Endothelial cell of umbilical vein (primary cell): ENCODE measurements at regions not wholly inside any gene's neighbourhood (a gene's known extent, or its start where the extent isn't known, plus 50 kb on each side); places are given as distances from the start of the nearest gene placed in this dataset.

Experiments used
- BruUV-seq: library from RNA; stranded (reverse); fragments of 400-500 nt; replicated peaks from 2 replicates; lab custom pipeline; 2021; lab: Mats Ljungman, UMichigan
- CTCF ChIA-PET: fragments of 300-600, 350-600 bp; sonication (Branson Sonifier 250); formaldehyde crosslinking; loops from one replicate; lab custom pipeline; 2021; ENCODE audit warnings: antibody characterized with exemption, inconsistent platforms; lab: Charles Lee
- POLR2A ChIA-PET: fragments of 300-600, 350-600 bp; sonication (Branson Sonifier 250); formaldehyde crosslinking; loops from one replicate; lab custom pipeline; 2021; ENCODE audit warnings: antibody characterized with exemption, inconsistent platforms; lab: Charles Lee
- DNase-seq: peaks from one replicate; pipeline ENCODE4 v3.0.0-alpha.2; 2011; ENCODE audit warnings: low read depth, low spot score
- FAIRE-seq: peaks from 2 replicates; lab custom pipeline; 2011; peaks lifted over from hg19 to GRCh38; lab: Jason Lieb, UNC
- H2AFZ ChIP-seq: 2 replicates; pipeline ENCODE4 v1.6.0; 2012; ENCODE audit warnings: low read depth, low read length, control low read depth, inconsistent platforms
- H3K27ac ChIP-seq: 2 replicates; pipeline ENCODE4 v1.5.1; 2011; ENCODE audit warnings: low read depth, mild to moderate bottlenecking, control low read depth, low read length, moderate library complexity; ENCODE audit not compliant: insufficient read depth
- H3K27me3 ChIP-seq, 2 experiments: 2 replicates each; pipeline versions ENCODE4 v1.6.0 to v1.6.1; 2011; ENCODE audit warnings: low read length in 2 of 2, mixed read lengths in 1 of 2; ENCODE audit not compliant: control insufficient read depth in 2 of 2, insufficient read depth in 2 of 2
- H3K36me3 ChIP-seq, 2 experiments: 2 replicates in 1 of 2; 3 replicates in 1 of 2; pipeline ENCODE4 v1.5.1; 2011; ENCODE audit warnings: low read length in 2 of 2, mild to moderate bottlenecking in 1 of 2, moderate library complexity in 1 of 2; ENCODE audit not compliant: control insufficient read depth in 2 of 2, insufficient read depth in 2 of 2; ENCODE audit errors: extremely low read depth in 1 of 2
- H3K4me1 ChIP-seq: 3 replicates; pipeline ENCODE4 v1.5.1; 2011; ENCODE audit warnings: mild to moderate bottlenecking, low read length; ENCODE audit not compliant: control insufficient read depth, insufficient read depth; ENCODE audit errors: extremely low read depth
- H3K4me2 ChIP-seq: 2 replicates; pipeline ENCODE4 v1.6.1; 2011; ENCODE audit warnings: low read length, control low read depth, mixed read lengths; ENCODE audit not compliant: insufficient read depth
- H3K4me3 ChIP-seq, 3 experiments: fragments of 200-600 bp in 1 of 3; sonication (generic), shearing (Covaris generic) in 1 of 3; replicated peaks in 1 of 3; 2 replicates each; pipeline ENCODE4 v1.5.1; 2011 to 2016; ENCODE audit warnings: control low read depth in 3 of 3, low read length in 3 of 3, mild to moderate bottlenecking in 2 of 3, inconsistent platforms in 1 of 3, low read depth in 1 of 3, moderate library complexity in 1 of 3; ENCODE audit not compliant: insufficient read depth in 1 of 3
- H3K79me2 ChIP-seq: 2 replicates; pipeline ENCODE4 v1.6.0; 2012; ENCODE audit warnings: low read length, inconsistent platforms; ENCODE audit not compliant: control insufficient read depth, insufficient read depth
- H3K9ac ChIP-seq: replicated peaks from 2 replicates; pipeline ENCODE3; 2011; ENCODE audit warnings: low read length, control low read depth; ENCODE audit not compliant: insufficient read depth; ENCODE audit errors: extremely low read depth
- H3K9me1 ChIP-seq: replicated peaks from 3 replicates; pipeline ENCODE4 v1.6.0; 2011; ENCODE audit warnings: mild to moderate bottlenecking, low read length; ENCODE audit not compliant: control insufficient read depth, insufficient read depth; ENCODE audit errors: extremely low read depth
- H3K9me3 ChIP-seq: replicated peaks from 2 replicates; pipeline ENCODE4 v1.5.1; 2012; ENCODE audit warnings: low read length, inconsistent platforms; ENCODE audit not compliant: control insufficient read depth, insufficient read depth
- H4K20me1 ChIP-seq: replicated peaks from 2 replicates; pipeline ENCODE3; 2011; ENCODE audit warnings: mild to moderate bottlenecking, low read length; ENCODE audit not compliant: control insufficient read depth, insufficient read depth; ENCODE audit errors: extremely low read depth
- CTCF ChIP-seq, 2 donors: IDR thresholded peaks; 1 replicate in 1 of 2; 2 replicates in 1 of 2; pipeline ENCODE4 v1.5.1; 2011; ENCODE audit warnings: low read length in 2 of 2, mild to moderate bottlenecking in 2 of 2, moderate library complexity in 2 of 2, control low read depth in 1 of 2, inconsistent platforms in 1 of 2, low read depth in 1 of 2; ENCODE audit not compliant: insufficient read depth in 1 of 2; ENCODE audit errors: extremely low read depth in 1 of 2
- EZH2 ChIP-seq: IDR thresholded peaks from 2 replicates; pipeline ENCODE4 v1.6.1; 2012; ENCODE audit warnings: borderline replicate concordance, low read depth, mild to moderate bottlenecking, moderate library complexity, low read length, inconsistent platforms; ENCODE audit not compliant: severe bottlenecking
- FOS ChIP-seq: IDR thresholded peaks from 2 replicates; pipeline ENCODE4 v1.6.1; 2011; ENCODE audit warnings: mild to moderate bottlenecking, low read length, moderate library complexity, borderline replicate concordance; ENCODE audit not compliant: insufficient read depth
- GATA2 ChIP-seq: IDR thresholded peaks from 2 replicates; pipeline ENCODE4 v1.7.0; 2011; ENCODE audit warnings: low read depth, mild to moderate bottlenecking, moderate library complexity, mixed read lengths, low read length; ENCODE audit not compliant: insufficient read length, insufficient read depth
- JUN ChIP-seq: IDR thresholded peaks from 2 replicates; pipeline ENCODE4 v1.6.1; 2011; ENCODE audit warnings: borderline replicate concordance, low read depth; ENCODE audit not compliant: insufficient read length, insufficient read depth
- MYC ChIP-seq: IDR thresholded peaks from one replicate; pipeline ENCODE4 v1.6.1; 2011; ENCODE audit warnings: mild to moderate bottlenecking, low read depth, low read length
- POLR2A ChIP-seq: IDR thresholded peaks from 2 replicates; pipeline ENCODE4 v1.6.1; 2012; ENCODE audit warnings: low read depth, mild to moderate bottlenecking, control low read depth, low read length
- POLR2AphosphoS5 ChIP-seq: IDR thresholded peaks from 2 replicates; pipeline ENCODE4 v1.6.1; 2012; ENCODE audit warnings: low read depth, mild to moderate bottlenecking, control low read depth, low read length, moderate library complexity; ENCODE audit not compliant: insufficient read depth
- dilution Hi-C: fragments of 300-500 bp; cut with MboI; formaldehyde crosslinking; loops from one replicate; pipeline ENCODE4 v1.15.0; 2019; ENCODE audit warnings: low sequenced_read_pairs; ENCODE audit not compliant: extremely low pct_ligation_motif_present
- intact Hi-C: fragments of 100-400 bp; cut with micrococcal nuclease; formaldehyde crosslinking; loops from one replicate; pipeline ENCODE4 v1.10.0; 2022
- TF ChIP-seq, protein P1 (sequence below): IDR thresholded peaks from 2 replicates; pipeline ENCODE4 v1.6.1; 2011; ENCODE audit not compliant: insufficient read depth, insufficient read length

- no TSS peak for BruUV-seq
- H3K27ac ChIP-seq, result no peak overlapping the region
- FAIRE-seq (no peak), DNase-seq (no peak)
- no peaks in the 10 kb centered on the region for H3K36me3 ChIP-seq
- ChIA-PET POLR2A (no interaction called here), CTCF (interaction anchor here (1.5 kb wide), 1 partner anchor 25 kb away, joined by 5 read pairs; no protein-coding TSS in a partner anchor)
- no peaks in the 10 kb centered on the region for H3K9me3 ChIP-seq
- H4K20me1 ChIP-seq, result no peaks in the 10 kb centered on the region
- TF ChIP-seq JUN (no peak), EZH2 (no peak), FOS (no peak), POLR2A (no peak), CTCF (IDR thresholded peaks at IDR 0.05; ENCODE audit: extremely low read depth in 1 of 2, insufficient read depth in 1 of 2, low read depth in 1 of 2, low read length in 2 of 2) (no peak), GATA2 (no peak), POLR2AphosphoS5 (no peak), MYC (no peak)
- TF ChIP-seq, protein P1, sequence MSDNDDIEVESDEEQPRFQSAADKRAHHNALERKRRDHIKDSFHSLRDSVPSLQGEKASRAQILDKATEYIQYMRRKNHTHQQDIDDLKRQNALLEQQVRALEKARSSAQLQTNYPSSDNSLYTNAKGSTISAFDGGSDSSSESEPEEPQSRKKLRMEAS, result no peak
- no peak overlapping the region for H2AFZ ChIP-seq
- no peak overlapping the region for H3K4me3 ChIP-seq
- no peak overlapping the region for H3K4me2 ChIP-seq
- no peak overlapping the region for H3K9ac ChIP-seq
- no peaks in the 10 kb centered on the region for H3K27me3 ChIP-seq
- intact Hi-C loops (no loop called here), dilution Hi-C loops (no loop called here)
- H3K79me2 ChIP-seq, result no peaks in the 10 kb centered on the region
- H3K4me1 ChIP-seq, result no peaks in the 10 kb centered on the region
- H3K9me1 ChIP-seq, result no peaks in the 10 kb centered on the region
Measured at GRCh38 chr7:61111-61510, 131.3 kb upstream of the FAM20C start.
